Astrocyte (in vitro differentiated cells and primary cell): ENCODE measurements at regions not wholly inside any gene's neighbourhood (a gene's known extent, or its start where the extent isn't known, plus 50 kb on each side); places are given as distances from the start of the nearest gene placed in this dataset.

Experiments
- DNase-seq: peaks from one replicate; pipeline ENCODE4 v3.0.0-alpha.2; 2010; ENCODE audit warnings: low read depth
- FAIRE-seq: peaks from 2 replicates; lab custom pipeline; 2011; peaks lifted over from hg19 to GRCh38; lab: Jason Lieb, UNC
- H2AFZ ChIP-seq: 2 replicates; pipeline ENCODE4 v1.6.0; 2012; ENCODE audit warnings: low read depth, low read length, inconsistent platforms
- H3K27ac ChIP-seq: 2 replicates; pipeline ENCODE4 v1.5.1; 2011; ENCODE audit warnings: low read depth, low read length, inconsistent platforms
- H3K27me3 ChIP-seq: 2 replicates; pipeline ENCODE4 v1.6.0; 2011; ENCODE audit warnings: low read length, inconsistent platforms; ENCODE audit not compliant: insufficient read depth
- H3K36me3 ChIP-seq: 2 replicates; pipeline ENCODE4 v1.5.1; 2011; ENCODE audit warnings: low read length, inconsistent platforms; ENCODE audit not compliant: insufficient read depth
- H3K4me1 ChIP-seq: 2 replicates; pipeline ENCODE4 v1.5.1; 2011; ENCODE audit warnings: low read length, inconsistent platforms; ENCODE audit not compliant: insufficient read depth
- H3K4me2 ChIP-seq: 2 replicates; pipeline ENCODE4 v1.6.0; 2012; ENCODE audit warnings: low read length, inconsistent platforms
- H3K4me3 ChIP-seq: 2 replicates; pipeline ENCODE4 v1.5.1; 2011; ENCODE audit warnings: low read depth, mild to moderate bottlenecking, low read length, inconsistent platforms; ENCODE audit not compliant: insufficient read depth
- H3K79me2 ChIP-seq: 2 replicates; pipeline ENCODE4 v1.6.0; 2012; ENCODE audit warnings: mild to moderate bottlenecking, low read length, inconsistent platforms; ENCODE audit not compliant: insufficient read depth
- H3K9ac ChIP-seq: 2 replicates; pipeline ENCODE4 v1.6.0; 2012; ENCODE audit warnings: mild to moderate bottlenecking, low read length, inconsistent platforms
- H3K9me3 ChIP-seq: 2 replicates; pipeline ENCODE4 v1.5.1; 2012; ENCODE audit warnings: low read depth, mild to moderate bottlenecking, low read length, inconsistent platforms; ENCODE audit not compliant: insufficient read depth
- H4K20me1 ChIP-seq: 2 replicates; pipeline ENCODE4 v1.6.0; 2012; ENCODE audit warnings: low read length, inconsistent platforms; ENCODE audit not compliant: insufficient read depth
- H3K27ac Mint-ChIP-seq: one replicate; pipeline ENCODE4 v1.8.0; 2021; ENCODE audit warnings: mild to moderate bottlenecking, mixed read lengths; ENCODE audit not compliant: unreplicated experiment
- H3K27me3 Mint-ChIP-seq: one replicate; pipeline ENCODE4 v1.8.0; 2021; ENCODE audit warnings: low read depth, mixed read lengths; ENCODE audit not compliant: unreplicated experiment
- H3K36me3 Mint-ChIP-seq: one replicate; pipeline ENCODE4 v1.8.0; 2021; ENCODE audit warnings: low read depth, mixed read lengths; ENCODE audit not compliant: unreplicated experiment
- H3K4me1 Mint-ChIP-seq: one replicate; pipeline ENCODE4 v1.8.0; 2021; ENCODE audit warnings: low read depth, mixed read lengths; ENCODE audit not compliant: unreplicated experiment
- H3K4me3 Mint-ChIP-seq: one replicate; pipeline ENCODE4 v1.8.0; 2021; ENCODE audit warnings: mild to moderate bottlenecking, moderate library complexity, mixed read lengths; ENCODE audit not compliant: unreplicated experiment
- H3K9me3 Mint-ChIP-seq: one replicate; pipeline ENCODE4 v1.8.0; 2021; ENCODE audit warnings: mild to moderate bottlenecking, mixed read lengths; ENCODE audit not compliant: unreplicated experiment
- CTCF ChIP-seq: IDR thresholded peaks from 2 replicates; pipeline ENCODE4 v1.5.1; 2011; ENCODE audit warnings: low read depth, mild to moderate bottlenecking, inconsistent platforms, low read length, moderate library complexity; ENCODE audit not compliant: insufficient read depth
- EZH2 ChIP-seq: IDR thresholded peaks from 2 replicates; pipeline ENCODE4 v1.6.1; 2012; ENCODE audit warnings: mild to moderate bottlenecking, low read length, inconsistent platforms; ENCODE audit not compliant: insufficient read depth

- H3K27me3 ChIP-seq, result no peaks in the 10 kb centered on the region
- no peak overlapping the region for H3K4me2 ChIP-seq
- no peak for TF ChIP-seq EZH2
- TF ChIP-seq CTCF, result no peak
- no peak for DNase-seq
- H3K9me3 ChIP-seq, result no peaks in the 10 kb centered on the region
- no peak overlapping the region for H3K27ac ChIP-seq
- no peaks in the 10 kb centered on the region for H3K36me3 Mint-ChIP-seq
- H2AFZ ChIP-seq, result no peak overlapping the region
- H3K4me1 ChIP-seq, result no peaks in the 10 kb centered on the region
- no peak overlapping the region for H3K4me3 Mint-ChIP-seq
- no peak overlapping the region for H3K4me3 ChIP-seq
- no peak overlapping the region for H3K9ac ChIP-seq
- H3K27me3 Mint-ChIP-seq, result no peaks in the 10 kb centered on the region
- no peaks in the 10 kb centered on the region for H3K9me3 Mint-ChIP-seq
- no peaks in the 10 kb centered on the region for H4K20me1 ChIP-seq
- no peaks in the 10 kb centered on the region for H3K4me1 Mint-ChIP-seq
- no peak for FAIRE-seq
- H3K36me3 ChIP-seq, result no peaks in the 10 kb centered on the region
- peaks cover 7% of the 10 kb centered on the region for H3K79me2 ChIP-seq
- no peak overlapping the region for H3K27ac Mint-ChIP-seq
Measured at GRCh38 chr2:144277622-144278354, 242.1 kb downstream of the ZEB2 start.

- TF ChIP-seq EZH2, result no peak
- no peak for TF ChIP-seq CTCF
- H2AFZ ChIP-seq, result no peak overlapping the region
- peaks cover 7% of the 10 kb centered on the region for H3K79me2 ChIP-seq
- no peaks in the 10 kb centered on the region for H3K9me3 Mint-ChIP-seq
- H3K27me3 ChIP-seq, result no peaks in the 10 kb centered on the region
- no peak overlapping the region for H3K27ac Mint-ChIP-seq
- H3K27ac ChIP-seq, result no peak overlapping the region
- DNase-seq (no peak), FAIRE-seq (no peak)
- H3K36me3 ChIP-seq, result no peaks in the 10 kb centered on the region
- H3K9ac ChIP-seq, result no peak overlapping the region
- H3K9me3 ChIP-seq, result no peaks in the 10 kb centered on the region
- H3K4me1 ChIP-seq, result no peaks in the 10 kb centered on the region
- no peaks in the 10 kb centered on the region for H3K27me3 Mint-ChIP-seq
- H3K4me2 ChIP-seq, result no peak overlapping the region
- no peaks in the 10 kb centered on the region for H3K4me1 Mint-ChIP-seq
- no peak overlapping the region for H3K4me3 ChIP-seq
- no peaks in the 10 kb centered on the region for H3K36me3 Mint-ChIP-seq
- no peak overlapping the region for H3K4me3 Mint-ChIP-seq
- H4K20me1 ChIP-seq, result no peaks in the 10 kb centered on the region
Measured at GRCh38 chr2:144275340-144275739, 244.6 kb downstream of the ZEB2 start.

- Histone ChIP-seq H3K4me2 (no peak overlapping the region), H3K9ac (no peak overlapping the region), H2AFZ (no peak overlapping the region), H3K4me1 (no peaks in the 10 kb centered on the region), H3K79me2 (peaks cover 6% of the 10 kb centered on the region), H3K27me3 (no peaks in the 10 kb centered on the region), H3K9me3 (no peaks in the 10 kb centered on the region), H3K27ac (no peak overlapping the region), H3K4me3 (no peak overlapping the region), H4K20me1 (no peaks in the 10 kb centered on the region), H3K36me3 (no peaks in the 10 kb centered on the region)
- Mint-ChIP-seq H3K36me3 (no peaks in the 10 kb centered on the region), H3K27ac (no peak overlapping the region), H3K9me3 (no peaks in the 10 kb centered on the region), H3K4me3 (no peak overlapping the region), H3K4me1 (no peaks in the 10 kb centered on the region), H3K27me3 (no peaks in the 10 kb centered on the region)
- FAIRE-seq, result no peak
- TF ChIP-seq CTCF (no peak), EZH2 (no peak)
- DNase-seq, result no peak
Measured at GRCh38 chr2:144274131-144274530, 245.8 kb downstream of the ZEB2 start.
